GM21526 (cell line): ENCODE measurements at regions not wholly inside any gene's neighbourhood (a gene's known extent, or its start where the extent isn't known, plus 50 kb on each side); places are given as distances from the start of the nearest gene placed in this dataset.

Experiments used
- ATAC-seq: cut with Tn5 transposase; IDR thresholded peaks from one replicate; pipeline ENCODE4 v1.9.1; 2021; ENCODE audit warnings: moderate library complexity; ENCODE audit not compliant: unreplicated experiment, low FRiP score

GRCh38 chr10:107647462-107647861, 483.0 kb upstream of the SORCS1 start:
- no peak for ATAC-seq

- ATAC-seq: no peak
These were observed 467.4 kb upstream of the SORCS1 start for GRCh38 chr10:107631876-107632275.

GRCh38 chr10:107626862-107627261, 462.4 kb upstream of the SORCS1 start:
- ATAC-seq: no peak

DNA sequence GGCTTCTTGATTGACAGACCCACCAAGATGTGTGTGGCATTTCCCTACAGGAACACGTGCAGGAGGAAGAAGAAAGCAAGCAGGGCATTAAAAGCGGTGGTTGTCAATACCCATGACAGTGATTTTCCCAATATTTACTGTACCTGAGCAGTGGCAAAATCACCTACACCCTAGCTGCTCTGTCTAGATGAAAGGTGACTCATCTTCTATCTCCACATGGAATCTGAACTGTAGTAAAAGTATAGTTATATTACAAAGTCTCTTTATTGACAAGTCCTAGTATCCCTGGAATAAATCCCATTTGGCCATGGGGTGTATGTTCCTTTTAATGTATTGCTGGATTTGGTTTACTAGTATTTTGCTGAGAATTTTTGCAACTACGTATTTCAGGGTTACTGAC, 458.8 kb upstream of the SORCS1 start:
- ATAC-seq: no peak

DNA sequence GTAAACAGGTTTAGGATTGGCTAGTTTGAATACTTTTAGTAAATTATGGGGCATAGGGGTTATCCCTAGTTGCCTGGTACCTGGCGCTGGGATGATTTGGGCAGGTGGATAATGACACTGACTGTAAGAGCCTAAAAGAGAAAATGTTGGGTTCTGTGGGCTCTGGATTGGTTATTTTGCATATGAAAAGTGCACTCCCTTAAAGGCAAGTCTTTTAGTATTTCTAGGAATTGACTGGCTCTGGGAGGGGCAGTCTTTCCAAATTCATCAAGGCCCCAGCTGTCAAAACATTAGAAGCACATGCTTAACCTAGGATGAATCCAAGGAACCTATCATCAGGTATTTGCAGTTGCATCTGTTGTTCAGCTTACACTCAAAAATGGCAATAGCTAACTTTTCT, 454.6 kb upstream of the SORCS1 start:
- no peak for ATAC-seq

- ATAC-seq: no peak
These were observed 454.0 kb upstream of the SORCS1 start for GRCh38 chr10:107618504-107618994.

DNA sequence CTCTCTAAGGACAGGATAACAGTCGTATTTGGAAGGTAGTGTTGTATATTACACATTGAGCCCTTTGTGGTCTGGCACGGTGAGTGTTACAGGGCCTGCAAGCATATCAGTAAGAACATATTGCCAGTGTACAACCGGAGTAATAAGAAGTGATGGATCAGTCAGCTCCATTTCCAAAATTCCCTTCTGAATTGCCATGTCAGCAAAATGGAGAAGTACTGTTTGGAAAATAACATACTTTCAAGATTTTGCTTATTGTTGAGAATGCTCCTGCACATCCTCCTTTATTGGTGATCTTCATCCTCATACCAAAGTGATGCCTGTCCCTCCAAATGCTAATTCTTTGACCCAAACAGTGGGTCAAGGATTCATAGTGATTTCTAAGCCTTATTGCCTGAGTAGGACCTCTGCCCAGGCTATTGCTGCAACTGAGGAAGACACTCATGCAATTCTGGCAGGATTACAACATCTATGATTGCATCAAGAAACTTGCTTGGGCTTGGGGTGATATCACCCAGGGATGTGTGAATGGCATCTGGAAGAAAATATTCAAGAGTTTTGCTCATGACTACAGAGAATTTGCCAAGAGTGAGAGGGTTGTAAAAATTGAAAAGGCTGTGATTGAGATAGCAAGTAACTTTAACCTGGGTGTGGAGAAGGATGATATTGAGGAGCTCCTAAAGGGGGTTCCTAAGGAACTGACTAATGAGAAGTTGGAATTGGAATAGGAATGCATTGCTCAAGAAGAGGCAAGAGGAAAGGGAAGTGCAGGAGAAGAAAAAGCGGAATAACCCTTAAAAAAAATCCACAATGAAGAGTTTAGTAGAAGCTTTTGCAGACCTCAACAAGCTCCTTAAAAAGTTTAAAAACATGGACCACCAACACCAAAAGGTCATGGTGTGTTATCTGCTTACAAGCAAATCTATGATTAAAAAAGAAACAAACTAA, 452.2 kb upstream of the SORCS1 start:
- ATAC-seq: no peak

DNA sequence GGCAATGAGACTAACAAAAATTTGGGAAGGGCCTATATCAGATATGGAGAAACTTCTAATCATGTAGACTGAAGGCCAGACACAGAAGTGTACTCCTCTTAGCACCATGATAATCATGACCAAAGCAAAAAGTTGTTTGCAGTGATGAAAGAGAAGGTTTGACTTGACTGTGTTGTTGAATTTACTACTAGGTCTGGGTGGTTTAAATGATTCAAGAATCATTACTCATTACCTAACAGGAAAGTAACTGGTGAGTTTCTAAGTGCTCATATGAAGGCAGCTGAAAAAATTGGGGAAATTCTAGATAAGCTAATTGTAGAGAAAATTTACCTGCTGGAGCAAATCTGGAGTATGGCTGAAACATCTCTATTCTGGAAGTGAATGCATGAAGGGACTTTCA, 451.5 kb upstream of the SORCS1 start:
- ATAC-seq: no peak

DNA sequence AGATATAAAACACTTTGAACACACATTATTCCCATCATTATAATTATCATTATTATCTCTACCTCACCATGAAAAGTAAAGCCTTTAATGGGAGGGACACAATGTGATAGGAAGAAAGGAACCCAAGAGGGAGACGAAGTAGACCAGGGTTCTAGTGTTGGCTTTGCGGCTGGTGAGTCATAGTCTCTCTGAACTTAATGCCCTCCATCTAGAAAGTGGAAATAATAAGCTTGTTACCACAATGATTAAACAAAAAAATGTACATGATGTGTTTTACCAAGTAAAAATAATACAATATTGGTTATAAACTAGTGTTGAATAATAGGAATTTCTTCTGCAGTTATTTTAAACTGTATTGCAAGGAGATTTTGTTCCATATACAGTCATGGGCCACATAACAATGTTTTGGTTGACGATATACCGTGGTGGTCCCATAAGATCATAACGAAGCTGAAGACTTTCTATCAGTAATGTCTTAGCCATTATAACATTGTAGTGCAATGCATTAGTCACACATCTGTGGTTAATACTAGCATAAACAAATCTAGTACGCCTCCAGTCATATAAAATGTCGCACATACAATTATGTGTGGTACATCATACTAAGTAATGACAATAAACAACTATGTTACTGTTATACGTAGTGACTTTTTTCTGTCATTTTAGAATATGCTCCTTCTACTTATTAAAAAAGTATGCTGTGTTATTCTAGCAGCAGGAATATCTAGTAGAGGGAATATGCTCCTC, 450.6 kb upstream of the SORCS1 start:
- ATAC-seq: no peak

DNA sequence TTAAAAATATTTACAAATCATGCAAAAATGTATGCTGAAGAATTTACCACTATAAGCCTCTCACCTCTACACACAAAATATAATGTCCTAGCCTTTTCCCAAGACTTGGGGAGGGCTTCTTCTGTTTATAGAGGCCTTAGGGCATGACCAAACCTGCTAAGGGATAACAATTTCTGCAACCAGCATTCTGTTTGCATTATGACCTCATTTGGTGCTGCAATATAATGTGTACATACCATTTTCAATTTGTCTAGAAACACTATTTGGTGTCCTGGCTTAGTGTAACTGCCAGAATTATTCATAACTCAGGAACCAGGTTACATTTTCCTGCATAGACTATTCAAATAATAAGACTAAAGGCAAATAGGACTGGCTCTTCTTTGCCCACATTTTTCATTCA, 446.6 kb upstream of the SORCS1 start:
- no peak for ATAC-seq

- no peak for ATAC-seq
These were observed 424.6 kb upstream of the SORCS1 start for GRCh38 chr10:107589081-107589480.

DNA sequence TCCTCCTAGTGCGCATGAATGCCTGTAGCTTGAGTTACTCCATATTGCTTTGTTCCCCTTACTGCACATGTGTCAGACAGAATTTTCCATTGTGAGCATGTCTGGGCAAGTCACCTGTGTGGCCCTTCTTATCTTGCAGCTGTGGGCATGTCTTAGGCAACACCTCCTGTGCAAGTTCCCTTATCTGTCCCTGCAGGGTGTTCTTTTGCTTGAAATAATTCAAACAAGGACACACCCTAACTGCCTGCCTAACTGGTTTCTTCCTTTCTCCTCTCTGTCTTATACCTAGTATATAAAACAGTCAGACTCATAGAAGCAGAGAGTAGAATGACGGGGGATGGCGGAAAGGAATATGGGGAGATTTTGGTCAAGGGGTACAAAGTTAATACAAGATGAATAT, 421.1 kb upstream of the SORCS1 start:
- ATAC-seq: no peak

DNA sequence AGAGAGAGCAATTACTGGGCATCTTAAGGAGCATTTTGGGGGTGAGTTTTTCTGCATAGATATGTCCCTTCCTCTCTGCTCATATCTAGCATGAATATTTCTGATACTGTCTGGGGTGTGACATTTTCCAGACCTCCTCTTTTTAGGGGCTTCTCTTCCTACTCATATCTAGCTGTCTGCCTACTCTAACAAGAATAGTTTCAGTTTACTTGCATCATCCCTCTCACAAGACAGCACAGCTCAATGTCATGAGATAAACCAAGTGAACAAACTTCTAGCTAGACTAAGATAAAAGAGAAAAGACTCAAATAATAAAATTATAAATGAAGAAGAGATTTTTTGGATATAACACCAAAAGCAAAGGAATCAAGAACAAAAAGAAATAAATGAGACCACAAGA, 419.5 kb upstream of the SORCS1 start:
- no peak for ATAC-seq

GRCh38 chr10:107579970-107580369, 415.5 kb upstream of the SORCS1 start:
- no peak for ATAC-seq

- ATAC-seq: no peak
These were observed 412.7 kb upstream of the SORCS1 start for GRCh38 chr10:107577221-107577620.

DNA sequence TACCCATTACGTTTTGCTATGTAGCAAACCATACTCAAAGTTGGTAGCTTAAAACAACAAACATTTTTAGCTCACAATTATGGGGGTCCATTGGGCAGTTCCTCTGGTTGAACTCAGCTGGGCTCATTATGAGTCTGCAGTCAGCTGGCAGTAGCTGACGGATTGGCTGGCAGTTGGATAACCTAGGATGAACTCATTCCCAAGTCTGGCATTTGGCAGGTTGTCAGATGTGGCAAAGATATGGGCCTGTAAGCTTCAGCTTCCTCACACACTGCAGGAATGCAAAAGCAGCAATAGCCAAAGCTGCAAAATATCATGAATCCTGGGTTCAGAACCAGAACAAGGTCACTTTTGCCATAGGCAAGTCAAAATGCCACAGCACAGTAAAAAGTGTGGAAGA, 412.2 kb upstream of the SORCS1 start:
- ATAC-seq: no peak

DNA sequence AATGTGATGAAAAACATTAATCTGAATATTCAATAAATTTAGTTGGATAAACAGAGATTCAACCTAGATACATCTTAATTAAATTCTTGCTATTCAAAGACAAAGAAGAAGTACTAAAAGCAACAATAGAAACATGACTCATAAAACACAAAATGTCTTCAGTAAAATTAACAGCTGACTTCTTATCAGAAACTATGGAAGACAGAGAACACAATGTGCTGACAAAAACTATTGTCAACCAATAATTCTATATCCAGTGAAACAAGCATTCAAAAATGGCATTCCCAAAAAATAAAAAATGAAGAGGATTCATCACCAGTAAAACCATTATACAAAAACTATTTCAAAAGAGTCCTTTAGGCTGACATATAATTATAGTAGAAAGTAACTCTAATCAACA, 400.5 kb upstream of the SORCS1 start:
- no peak for ATAC-seq

- ATAC-seq: no peak
These were observed 396.7 kb upstream of the SORCS1 start for GRCh38 chr10:107561136-107561650.

GRCh38 chr10:107557916-107558315, 393.4 kb upstream of the SORCS1 start:
- ATAC-seq: no peak

GRCh38 chr10:107554333-107554732, 389.8 kb upstream of the SORCS1 start:
- ATAC-seq: no peak

GRCh38 chr10:107553470-107553869, 389.0 kb upstream of the SORCS1 start:
- no peak for ATAC-seq
